Neural cell (in vitro differentiated cells): ENCODE measurements at regions not wholly inside any gene's neighbourhood (a gene's known extent, or its start where the extent isn't known, plus 50 kb on each side); places are given as distances from the start of the nearest gene placed in this dataset.

Experiments
- POLR2AphosphoS5 ChIP-seq: IDR thresholded peaks from 2 replicates; pipeline ENCODE4 v1.6.1; 2012
- TAF1 ChIP-seq: IDR thresholded peaks from 2 replicates; pipeline ENCODE4 v1.6.1; 2012; ENCODE audit warnings: low read depth
- TF ChIP-seq, protein P1 (sequence below): fragments of 450-650 bp; IDR thresholded peaks from 2 replicates; pipeline ENCODE4 v1.5.1; 2014; ENCODE audit warnings: antibody characterized with exemption, mild to moderate bottlenecking, moderate library complexity; ENCODE audit not compliant: poor library complexity, severe bottlenecking

DNA sequence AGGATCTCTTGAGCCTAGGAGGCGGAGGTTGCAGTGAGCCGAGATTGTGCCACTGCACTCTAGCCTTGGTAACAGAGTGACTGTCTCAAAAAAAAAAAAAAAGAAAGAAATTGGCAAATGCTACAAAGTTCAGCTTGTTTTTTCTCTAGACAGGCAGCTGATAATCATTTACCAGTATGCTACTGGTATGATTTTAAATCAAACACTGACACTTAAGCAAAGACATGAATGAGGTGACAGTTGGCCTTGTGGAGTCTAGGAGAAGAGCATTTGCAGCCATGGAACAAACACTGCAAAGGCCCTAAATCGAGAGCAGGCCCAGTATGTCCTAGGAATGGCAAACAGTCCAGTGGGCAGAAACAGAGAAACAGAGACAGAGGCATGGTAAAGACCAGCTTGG, 99.7 kb upstream of the CEP85L start:
- TF ChIP-seq, protein P1, sequence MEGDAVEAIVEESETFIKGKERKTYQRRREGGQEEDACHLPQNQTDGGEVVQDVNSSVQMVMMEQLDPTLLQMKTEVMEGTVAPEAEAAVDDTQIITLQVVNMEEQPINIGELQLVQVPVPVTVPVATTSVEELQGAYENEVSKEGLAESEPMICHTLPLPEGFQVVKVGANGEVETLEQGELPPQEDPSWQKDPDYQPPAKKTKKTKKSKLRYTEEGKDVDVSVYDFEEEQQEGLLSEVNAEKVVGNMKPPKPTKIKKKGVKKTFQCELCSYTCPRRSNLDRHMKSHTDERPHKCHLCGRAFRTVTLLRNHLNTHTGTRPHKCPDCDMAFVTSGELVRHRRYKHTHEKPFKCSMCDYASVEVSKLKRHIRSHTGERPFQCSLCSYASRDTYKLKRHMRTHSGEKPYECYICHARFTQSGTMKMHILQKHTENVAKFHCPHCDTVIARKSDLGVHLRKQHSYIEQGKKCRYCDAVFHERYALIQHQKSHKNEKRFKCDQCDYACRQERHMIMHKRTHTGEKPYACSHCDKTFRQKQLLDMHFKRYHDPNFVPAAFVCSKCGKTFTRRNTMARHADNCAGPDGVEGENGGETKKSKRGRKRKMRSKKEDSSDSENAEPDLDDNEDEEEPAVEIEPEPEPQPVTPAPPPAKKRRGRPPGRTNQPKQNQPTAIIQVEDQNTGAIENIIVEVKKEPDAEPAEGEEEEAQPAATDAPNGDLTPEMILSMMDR = no peak
- TF ChIP-seq POLR2AphosphoS5 = no peak
- TF ChIP-seq TAF1 = no peak
